PC-3 (cell line): ENCODE measurements at regions not wholly inside any gene's neighbourhood (a gene's known extent, or its start where the extent isn't known, plus 50 kb on each side); places are given as distances from the start of the nearest gene placed in this dataset.

Experiments
- ATAC-seq: fragments of 200-7000 bp; cut with Tn5 transposase; 2 replicates; pipeline ENCODE4 v1.9.1; 2020; ENCODE audit warnings: mild to moderate bottlenecking, moderate library complexity
- BruUV-seq: library from RNA; stranded (reverse); fragments of 400-500 nt; replicated peaks from 2 replicates; lab custom pipeline; 2021; lab: Mats Ljungman, UMichigan
- CTCF ChIA-PET: fragments of 300-600 bp; sonication (Branson Sonifier 250); formaldehyde crosslinking; loops from one replicate; lab custom pipeline; 2022; ENCODE audit warnings: antibody characterized with exemption; lab: Charles Lee
- POLR2A ChIA-PET: fragments of 300-600 bp; sonication (Branson Sonifier 250); formaldehyde crosslinking; loops from one replicate; lab custom pipeline; 2022; ENCODE audit warnings: antibody characterized with exemption; ENCODE audit not compliant: unreplicated experiment; lab: Charles Lee
- DNase-seq: peaks from one replicate; pipeline ENCODE4 v3.0.0-alpha.2; 2015
- H2AFZ ChIP-seq: fragments of 300-600 bp; sonication (generic); 2 replicates; pipeline ENCODE4 v1.6.0; 2016; ENCODE audit warnings: antibody characterized with exemption, low read length
- H3F3A ChIP-seq: fragments of 300-600 bp; sonication (generic); one replicate; pipeline ENCODE4 v1.6.0; 2017; ENCODE audit warnings: antibody characterized with exemption, low read length, control low read depth, mild to moderate bottlenecking; ENCODE audit not compliant: unreplicated experiment
- H3K27ac ChIP-seq: fragments of 300-600 bp; sonication (generic); 2 replicates; pipeline ENCODE4 v1.5.1; 2016; ENCODE audit warnings: mild to moderate bottlenecking, low read length
- H3K27me3 ChIP-seq: fragments of 300-600 bp; sonication (generic); 2 replicates; pipeline ENCODE4 v1.6.1; 2016; ENCODE audit warnings: low read length, mixed read lengths
- H3K36me3 ChIP-seq: fragments of 300-600 bp; sonication (generic); 2 replicates; pipeline ENCODE4 v1.6.1; 2016; ENCODE audit warnings: low read depth, mixed run types, low read length, mixed read lengths
- H3K4me1 ChIP-seq: fragments of 300-600 bp; sonication (generic); 2 replicates; pipeline ENCODE4 v1.5.1; 2016; ENCODE audit warnings: low read length; ENCODE audit not compliant: insufficient read depth
- H3K4me2 ChIP-seq: fragments of 300-600 bp; sonication (generic); 2 replicates; pipeline ENCODE4 v1.6.0; 2016; ENCODE audit warnings: low read length
- H3K4me3 ChIP-seq: fragments of 300-600 bp; sonication (generic); 2 replicates; pipeline ENCODE4 v1.5.1; 2016; ENCODE audit warnings: mild to moderate bottlenecking, low read length, mixed read lengths
- H3K79me2 ChIP-seq: fragments of 300-600 bp; sonication (generic); 2 replicates; pipeline ENCODE4 v1.6.1; 2017; ENCODE audit warnings: low read length, mixed read lengths
- H3K9ac ChIP-seq: fragments of 300-600 bp; sonication (generic); 2 replicates; pipeline ENCODE4 v1.6.0; 2016; ENCODE audit warnings: mild to moderate bottlenecking, low read length
- H3K9me2 ChIP-seq: fragments of 300-600 bp; sonication (generic); replicated peaks from 2 replicates; pipeline ENCODE4 v1.6.1; 2016; ENCODE audit warnings: mixed run types, low read length, mixed read lengths
- H3K9me3 ChIP-seq: fragments of 300-600 bp; sonication (generic); 2 replicates; pipeline ENCODE4 v1.6.1; 2016; ENCODE audit warnings: low read length, mixed read lengths
- H4K20me1 ChIP-seq: fragments of 300-600 bp; sonication (generic); 2 replicates; pipeline ENCODE4 v1.6.1; 2016; ENCODE audit warnings: low read length, mixed read lengths
- CTCF ChIP-seq: fragments of 300-600 bp; sonication (generic); conservative IDR thresholded peaks from 2 replicates; pipeline ENCODE4 v1.5.1; 2017; ENCODE audit warnings: antibody characterized with exemption, low read depth, mild to moderate bottlenecking, low read length
- EZH2 ChIP-seq: fragments of 300-600 bp; sonication (generic); IDR thresholded peaks from one replicate; pipeline ENCODE4 v1.6.1; 2017; ENCODE audit warnings: antibody characterized with exemption, mild to moderate bottlenecking, low read length; ENCODE audit not compliant: unreplicated experiment
- EZH2phosphoT487 ChIP-seq: fragments of 300-600 bp; sonication (generic); IDR thresholded peaks from 2 replicates; pipeline ENCODE4 v1.6.1; 2018; ENCODE audit warnings: mild to moderate bottlenecking, antibody characterized with exemption, low read length, borderline replicate concordance
- intact Hi-C: fragments of 100-400 bp; cut with micrococcal nuclease; formaldehyde crosslinking; loops from 2 replicates; pipeline ENCODE4 v1.9.0; 2023

GRCh38 chr6:113763876-113764275 is 93.3 kb upstream of the MARCKS start:
- H2AFZ ChIP-seq = peak overlapping the region; percentile 35; the same call in 1 of the 2 replicates
- no TSS peak for BruUV-seq
- POLR2A ChIA-PET = no interaction called here

GRCh38 chr6:113765909-113766308 is 91.2 kb upstream of the MARCKS start:
- H3K9me2 ChIP-seq = no peaks in the 10 kb centered on the region
- no peaks in the 10 kb centered on the region for H3K9me3 ChIP-seq
- no peak for TF ChIP-seq EZH2
- TF ChIP-seq EZH2phosphoT487 = no peak
- TF ChIP-seq CTCF = no peak
- H2AFZ ChIP-seq = no peak overlapping the region
- no peaks in the 10 kb centered on the region for H3F3A ChIP-seq
- peaks cover 19% of the 10 kb centered on the region for H3K4me1 ChIP-seq
- CTCF ChIA-PET = no interaction called here
- no peaks in the 10 kb centered on the region for H4K20me1 ChIP-seq
- POLR2A ChIA-PET = no interaction called here
- DNase-seq (no peak), ATAC-seq (no peak)
- H3K4me3 ChIP-seq = no peak overlapping the region
- no peaks in the 10 kb centered on the region for H3K36me3 ChIP-seq
- no peaks in the 10 kb centered on the region for H3K79me2 ChIP-seq
- intact Hi-C loops = no loop called here
- H3K9ac ChIP-seq = no peak overlapping the region
- BruUV-seq = no TSS peak
- no peak overlapping the region for H3K4me2 ChIP-seq
- no peaks in the 10 kb centered on the region for H3K27me3 ChIP-seq
- no peak overlapping the region for H3K27ac ChIP-seq

More at GRCh38 chr6:113763876-113764275, 93.3 kb upstream of the MARCKS start:
- Histone ChIP-seq H4K20me1 (no peaks in the 10 kb centered on the region), H3K4me1 (peaks cover 22% of the 10 kb centered on the region), H3K4me3 (peak overlapping the region; percentile 32; the same call in 1 of the 2 replicates), H3K9ac (peak overlapping the region; percentile 69), H3F3A (no peaks in the 10 kb centered on the region), H3K4me2 (peak overlapping the region; percentile 75), H3K36me3 (no peaks in the 10 kb centered on the region), H3K9me3 (no peaks in the 10 kb centered on the region), H3K9me2 (no peaks in the 10 kb centered on the region), H3K27me3 (no peaks in the 10 kb centered on the region), H3K79me2 (no peaks in the 10 kb centered on the region), H3K27ac (peak overlapping the region; percentile 99)
- intact Hi-C loops = no loop called here
- CTCF ChIA-PET = interaction anchor here (1.0 kb wide), 1 partner anchor 95 kb away, joined by 3 read pairs; no protein-coding TSS in a partner anchor
- ATAC-seq (peak; percentile 94), DNase-seq (peak; percentile 89)
- TF ChIP-seq CTCF = no peak
- TF ChIP-seq EZH2 = no peak
- TF ChIP-seq EZH2phosphoT487 = no peak

GRCh38 chr6:113767985-113768384 is 89.2 kb upstream of the MARCKS start:
- H3F3A ChIP-seq = no peaks in the 10 kb centered on the region
- DNase-seq (no peak), ATAC-seq (no peak)
- intact Hi-C loops = no loop called here
- no peak overlapping the region for H3K4me2 ChIP-seq
- no peaks in the 10 kb centered on the region for H3K9me2 ChIP-seq
- H3K9me3 ChIP-seq = no peaks in the 10 kb centered on the region
- no peak overlapping the region for H3K27ac ChIP-seq
- CTCF ChIA-PET = no interaction called here
- TF ChIP-seq EZH2 (no peak), EZH2phosphoT487 (no peak), CTCF (no peak)
- POLR2A ChIA-PET = no interaction called here
- peaks cover 12% of the 10 kb centered on the region for H3K4me1 ChIP-seq
- no peaks in the 10 kb centered on the region for H3K36me3 ChIP-seq
- no peaks in the 10 kb centered on the region for H3K27me3 ChIP-seq
- no peak overlapping the region for H2AFZ ChIP-seq
- no peaks in the 10 kb centered on the region for H3K79me2 ChIP-seq
- no peaks in the 10 kb centered on the region for H4K20me1 ChIP-seq
- no peak overlapping the region for H3K4me3 ChIP-seq
- H3K9ac ChIP-seq = no peak overlapping the region
- no TSS peak for BruUV-seq
